GM12874 (cell line): ENCODE measurements at regions not wholly inside any gene's neighbourhood (a gene's known extent, or its start where the extent isn't known, plus 50 kb on each side); places are given as distances from the start of the nearest gene placed in this dataset.

Source experiments
- CTCF ChIP-seq: IDR thresholded peaks from 2 replicates; pipeline ENCODE4 v1.5.1; 2011; ENCODE audit warnings: low read depth, mild to moderate bottlenecking, control low read depth, low read length, moderate library complexity; ENCODE audit not compliant: insufficient read depth

GRCh38 chr2:39923455-39923854, 144.4 kb upstream of the THUMPD2 start:
- TF ChIP-seq CTCF = no peak

- no peak for TF ChIP-seq CTCF
Observed at GRCh38 chr2:39922679-39923405, 143.8 kb upstream of the THUMPD2 start.

DNA sequence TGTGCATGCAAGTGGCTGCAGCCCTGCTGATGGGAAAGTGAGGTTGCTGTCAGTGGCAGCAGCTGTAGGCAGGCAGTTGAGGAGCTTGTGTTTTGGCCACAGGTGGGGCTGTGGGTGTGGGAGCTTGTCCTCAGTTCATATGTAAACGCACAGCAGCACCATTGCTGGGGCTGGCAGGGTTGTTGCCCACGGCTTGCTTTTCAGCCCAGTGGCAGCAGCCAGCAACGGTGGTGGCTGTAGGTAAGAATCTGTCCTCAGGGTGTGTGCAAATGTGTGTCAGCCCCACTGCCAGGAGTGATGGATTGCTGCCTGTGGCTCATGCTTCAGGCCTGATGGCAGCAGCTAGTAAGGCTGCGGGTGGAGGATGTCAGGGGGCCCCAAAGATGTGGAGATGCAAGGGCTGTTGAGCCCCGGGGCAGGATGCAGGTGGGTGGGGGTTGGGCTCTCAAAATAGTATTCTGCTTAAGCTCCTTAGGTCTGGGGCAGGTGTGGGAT, 141.3 kb upstream of the THUMPD2 start:
- no peak for TF ChIP-seq CTCF

DNA sequence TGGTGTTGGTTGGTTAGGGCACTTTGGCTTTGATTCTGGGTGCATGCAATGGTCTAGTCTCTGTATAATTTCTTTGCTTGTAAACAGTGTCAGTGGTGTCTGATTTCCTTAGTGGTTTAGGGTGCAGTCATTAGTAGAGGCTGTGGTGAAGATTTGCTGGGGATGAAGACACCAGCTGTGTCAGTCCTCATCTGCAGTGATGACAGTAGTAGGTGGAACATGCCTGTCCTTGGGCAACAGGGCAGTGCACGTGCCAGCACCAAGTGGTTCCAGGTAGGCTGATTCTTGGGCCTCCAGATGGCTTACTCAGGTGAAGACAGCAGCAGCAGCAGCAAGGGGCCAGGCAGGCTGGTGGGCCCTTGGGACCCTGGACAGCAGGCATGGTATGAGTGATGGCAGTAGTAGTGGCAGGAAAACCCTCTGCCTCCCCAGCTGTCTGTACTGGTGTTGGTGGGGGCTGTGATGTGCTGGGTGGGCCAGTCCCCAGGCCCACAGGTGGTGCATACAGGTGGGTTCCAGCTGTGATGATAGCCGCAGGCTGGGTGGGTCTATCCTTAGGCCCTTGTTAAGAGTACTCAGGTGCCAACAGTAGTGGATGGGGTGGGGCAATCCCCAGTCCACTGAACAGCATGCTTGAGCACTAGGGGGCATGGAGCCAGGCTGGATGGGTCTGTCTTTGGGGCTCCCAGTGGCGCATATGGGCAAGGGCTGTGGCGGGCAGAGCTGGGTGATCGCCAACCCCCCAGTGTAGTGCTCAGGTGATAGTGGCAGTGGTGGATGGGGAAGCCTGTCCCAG, 140.7 kb upstream of the THUMPD2 start:
- no peak for TF ChIP-seq CTCF

GRCh38 chr2:39918886-39919285, 139.8 kb upstream of the THUMPD2 start:
- TF ChIP-seq CTCF = no peak

DNA sequence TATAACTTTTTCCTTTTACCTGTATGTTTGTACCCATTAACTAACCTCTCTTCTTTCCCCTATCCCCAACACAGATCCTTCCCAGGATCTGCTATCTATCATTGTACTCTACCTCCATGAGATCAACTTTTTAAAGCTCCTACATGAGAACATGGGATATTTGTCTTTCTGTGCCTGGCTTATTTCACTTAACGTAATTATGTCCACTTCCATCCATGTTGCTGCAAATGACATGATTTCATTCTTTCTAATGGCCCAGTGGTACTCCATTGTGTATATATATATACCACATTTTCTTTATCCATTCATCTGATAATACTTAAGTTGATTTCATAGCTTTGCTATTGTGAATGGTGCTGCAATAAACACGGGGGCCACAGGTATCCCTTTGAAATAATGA, 135.9 kb upstream of the THUMPD2 start:
- no peak for TF ChIP-seq CTCF

DNA sequence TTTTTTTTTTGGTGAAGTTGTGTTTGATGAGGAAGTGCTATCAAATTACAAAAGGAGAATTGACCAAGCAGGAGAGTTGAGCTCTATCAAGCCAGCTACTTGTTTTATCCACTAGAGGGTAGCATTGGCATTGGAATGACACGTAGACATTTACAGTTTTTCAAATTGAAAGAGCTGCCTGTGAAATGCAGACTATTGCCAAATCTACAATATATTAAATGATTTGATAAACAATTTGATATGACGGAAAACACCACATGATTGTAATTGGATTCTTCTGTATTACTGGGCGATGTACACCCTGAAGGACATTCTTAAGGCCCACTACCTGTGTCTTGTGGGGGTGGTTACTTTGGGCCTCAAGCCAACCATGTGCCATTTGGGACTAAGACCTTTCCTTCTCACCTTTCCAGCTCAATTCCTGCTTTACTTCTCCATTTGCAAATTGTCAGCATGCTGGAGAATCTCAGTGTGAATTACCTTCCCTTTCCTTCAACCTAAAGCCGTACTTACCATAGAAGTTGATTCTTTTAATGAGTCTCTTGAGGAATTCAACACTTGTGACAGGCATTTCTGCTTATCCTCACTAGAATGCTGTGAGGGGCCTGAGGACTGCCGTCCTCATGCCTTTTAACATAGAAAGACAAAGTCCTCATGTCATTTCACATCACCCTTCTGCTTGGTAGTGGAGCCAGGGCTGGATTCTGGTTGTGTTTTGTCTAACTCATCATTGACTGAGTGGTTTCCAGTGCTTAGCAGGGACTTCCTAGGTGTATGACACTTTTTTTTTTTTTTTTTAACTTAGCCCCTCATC, 134.8 kb upstream of the THUMPD2 start:
- TF ChIP-seq CTCF = peak; percentile 51; the same call in 1 of the 2 replicates
